ENCODE measurements at regions not wholly inside any gene's neighbourhood (a gene's known extent, or its start where the extent isn't known, plus 50 kb on each side); places are given as distances from the start of the nearest gene placed in this dataset.
A peak's percentile ranks its signal among the peaks of the same experiment; 100 is the strongest.

GRCh38 chr12:88985011-88985410 lies 367.3 kb downstream of the DUSP6 start:
- no peak overlapping the region for H3K9ac ChIP-seq (ENCODE audit: low read length in 5 of 5)
- H3K36me3 ChIP-seq (ENCODE audit: control insufficient read depth in 5 of 5, insufficient read depth in 5 of 5, low read length in 5 of 5): no peaks in the 10 kb centered on the region
- H3K27ac ChIP-seq (ENCODE audit: low read depth, low read length): no peak overlapping the region
- H3K27me3 ChIP-seq (ENCODE audit: control insufficient read depth in 5 of 5, insufficient read depth in 4 of 5, low read length in 5 of 5): no peaks in the 10 kb centered on the region
- H3K4me3 ChIP-seq (ENCODE audit: low read depth in 1 of 5, low read length in 5 of 5): no peak overlapping the region
- H3K9me3 ChIP-seq (ENCODE audit: control insufficient read depth in 5 of 5, low read length in 5 of 5): no peaks in the 10 kb centered on the region
- no peaks in the 10 kb centered on the region for H3K4me1 ChIP-seq (ENCODE audit: control insufficient read depth in 5 of 5, insufficient read depth in 5 of 5, low read length in 5 of 5)

GRCh38 chr12:88982694-88983093 lies 369.6 kb downstream of the DUSP6 start:
- Histone ChIP-seq H3K4me3 (ENCODE audit: low read depth in 1 of 5, low read length in 5 of 5) (no peak overlapping the region), H3K9ac (ENCODE audit: low read length in 5 of 5) (no peak overlapping the region), H3K36me3 (ENCODE audit: control insufficient read depth in 5 of 5, insufficient read depth in 5 of 5, low read length in 5 of 5) (no peaks in the 10 kb centered on the region), H3K27me3 (ENCODE audit: control insufficient read depth in 5 of 5, insufficient read depth in 4 of 5, low read length in 5 of 5) (no peaks in the 10 kb centered on the region), H3K4me1 (ENCODE audit: control insufficient read depth in 5 of 5, insufficient read depth in 5 of 5, low read length in 5 of 5) (no peaks in the 10 kb centered on the region), H3K27ac (ENCODE audit: low read depth, low read length) (no peak overlapping the region), H3K9me3 (ENCODE audit: control insufficient read depth in 5 of 5, low read length in 5 of 5) (no peaks in the 10 kb centered on the region)

GRCh38 chr12:88977115-88977514 lies 375.2 kb downstream of the DUSP6 start:
- no peaks in the 10 kb centered on the region for H3K9me3 ChIP-seq (ENCODE audit: control insufficient read depth in 5 of 5, low read length in 5 of 5)
- no peak overlapping the region for H3K27ac ChIP-seq (ENCODE audit: low read depth, low read length)
- no peaks in the 10 kb centered on the region for H3K4me1 ChIP-seq (ENCODE audit: control insufficient read depth in 5 of 5, insufficient read depth in 5 of 5, low read length in 5 of 5)
- no peaks in the 10 kb centered on the region for H3K36me3 ChIP-seq (ENCODE audit: control insufficient read depth in 5 of 5, insufficient read depth in 5 of 5, low read length in 5 of 5)
- H3K9ac ChIP-seq (ENCODE audit: low read length in 5 of 5): no peak overlapping the region
- H3K27me3 ChIP-seq (ENCODE audit: control insufficient read depth in 5 of 5, insufficient read depth in 4 of 5, low read length in 5 of 5): no peaks in the 10 kb centered on the region
- H3K4me3 ChIP-seq (ENCODE audit: low read depth in 1 of 5, low read length in 5 of 5): no peak overlapping the region

GRCh38 chr12:88973998-88974397 lies 378.3 kb downstream of the DUSP6 start:
- H3K36me3 ChIP-seq (ENCODE audit: control insufficient read depth in 5 of 5, insufficient read depth in 5 of 5, low read length in 5 of 5): no peaks in the 10 kb centered on the region
- H3K9ac ChIP-seq (ENCODE audit: low read length in 5 of 5): no peak overlapping the region
- H3K9me3 ChIP-seq (ENCODE audit: control insufficient read depth in 5 of 5, low read length in 5 of 5): no peaks in the 10 kb centered on the region
- H3K4me1 ChIP-seq (ENCODE audit: control insufficient read depth in 5 of 5, insufficient read depth in 5 of 5, low read length in 5 of 5): peaks cover 0 to 10% (median 0%) of the 10 kb centered on the region in 5 donors
- H3K27me3 ChIP-seq (ENCODE audit: control insufficient read depth in 5 of 5, insufficient read depth in 4 of 5, low read length in 5 of 5): no peaks in the 10 kb centered on the region
- H3K4me3 ChIP-seq (ENCODE audit: low read depth in 1 of 5, low read length in 5 of 5): no peak overlapping the region
- H3K27ac ChIP-seq (ENCODE audit: low read depth, low read length): no peak overlapping the region

GRCh38 chr12:88970740-88971139 lies 381.6 kb downstream of the DUSP6 start:
- no peak overlapping the region for H3K9ac ChIP-seq (ENCODE audit: low read length in 5 of 5)
- H3K27me3 ChIP-seq (ENCODE audit: control insufficient read depth in 5 of 5, insufficient read depth in 4 of 5, low read length in 5 of 5): no peaks in the 10 kb centered on the region

GRCh38 chr12:88969127-88969526 lies 383.2 kb downstream of the DUSP6 start:
- Histone ChIP-seq H3K4me3 (ENCODE audit: low read depth in 1 of 5, low read length in 5 of 5) (no peak overlapping the region), H3K27me3 (ENCODE audit: control insufficient read depth in 5 of 5, insufficient read depth in 4 of 5, low read length in 5 of 5) (no peaks in the 10 kb centered on the region), H3K27ac (ENCODE audit: low read depth, low read length) (no peak overlapping the region), H3K9me3 (ENCODE audit: control insufficient read depth in 5 of 5, low read length in 5 of 5) (no peaks in the 10 kb centered on the region), H3K4me1 (ENCODE audit: control insufficient read depth in 5 of 5, insufficient read depth in 5 of 5, low read length in 5 of 5) (peaks cover 0 to 10% (median 0%) of the 10 kb centered on the region in 5 donors), H3K36me3 (ENCODE audit: control insufficient read depth in 5 of 5, insufficient read depth in 5 of 5, low read length in 5 of 5) (no peaks in the 10 kb centered on the region), H3K9ac (ENCODE audit: low read length in 5 of 5) (no peak overlapping the region)

More at GRCh38 chr12:88970740-88971139, 381.6 kb downstream of the DUSP6 start:
- Histone ChIP-seq H3K36me3 (ENCODE audit: control insufficient read depth in 5 of 5, insufficient read depth in 5 of 5, low read length in 5 of 5) (no peaks in the 10 kb centered on the region), H3K4me1 (ENCODE audit: control insufficient read depth in 5 of 5, insufficient read depth in 5 of 5, low read length in 5 of 5) (peaks cover 0 to 10% (median 0%) of the 10 kb centered on the region in 5 donors), H3K4me3 (ENCODE audit: low read depth in 1 of 5, low read length in 5 of 5) (no peak overlapping the region), H3K27ac (ENCODE audit: low read depth, low read length) (no peak overlapping the region), H3K9me3 (ENCODE audit: control insufficient read depth in 5 of 5, low read length in 5 of 5) (no peaks in the 10 kb centered on the region)

- no peaks in the 10 kb centered on the region for H3K36me3 ChIP-seq (ENCODE audit: control insufficient read depth in 5 of 5, insufficient read depth in 5 of 5, low read length in 5 of 5)
- H3K9me3 ChIP-seq (ENCODE audit: control insufficient read depth in 5 of 5, low read length in 5 of 5): no peaks in the 10 kb centered on the region
- no peak overlapping the region for H3K9ac ChIP-seq (ENCODE audit: low read length in 5 of 5)
- no peak overlapping the region for H3K4me3 ChIP-seq (ENCODE audit: low read depth in 1 of 5, low read length in 5 of 5)
- H3K27ac ChIP-seq (ENCODE audit: low read depth, low read length): peak overlapping the region; percentile 44
- no peaks in the 10 kb centered on the region for H3K27me3 ChIP-seq (ENCODE audit: control insufficient read depth in 5 of 5, insufficient read depth in 4 of 5, low read length in 5 of 5)
- peaks cover 0 to 8% (median 0%) of the 10 kb centered on the region in 5 donors for H3K4me1 ChIP-seq (ENCODE audit: control insufficient read depth in 5 of 5, insufficient read depth in 5 of 5, low read length in 5 of 5)
Observed at GRCh38 chr12:88960213-88960878, 380.1 kb upstream of the KITLG start.

GRCh38 chr12:88958946-88959345 lies 378.7 kb upstream of the KITLG start:
- Histone ChIP-seq H3K36me3 (ENCODE audit: control insufficient read depth in 5 of 5, insufficient read depth in 5 of 5, low read length in 5 of 5) (no peaks in the 10 kb centered on the region), H3K4me3 (ENCODE audit: low read depth in 1 of 5, low read length in 5 of 5) (no peak overlapping the region), H3K9me3 (ENCODE audit: control insufficient read depth in 5 of 5, low read length in 5 of 5) (no peaks in the 10 kb centered on the region), H3K4me1 (ENCODE audit: control insufficient read depth in 5 of 5, insufficient read depth in 5 of 5, low read length in 5 of 5) (peaks cover 0 to 8% (median 0%) of the 10 kb centered on the region in 5 donors), H3K27ac (ENCODE audit: low read depth, low read length) (no peak overlapping the region), H3K27me3 (ENCODE audit: control insufficient read depth in 5 of 5, insufficient read depth in 4 of 5, low read length in 5 of 5) (no peaks in the 10 kb centered on the region), H3K9ac (ENCODE audit: low read length in 5 of 5) (no peak overlapping the region)

GRCh38 chr12:88958153-88958552 lies 377.9 kb upstream of the KITLG start:
- Histone ChIP-seq H3K9ac (ENCODE audit: low read length in 5 of 5) (no peak overlapping the region), H3K4me3 (ENCODE audit: low read depth in 1 of 5, low read length in 5 of 5) (no peak overlapping the region), H3K27ac (ENCODE audit: low read depth, low read length) (no peak overlapping the region), H3K4me1 (ENCODE audit: control insufficient read depth in 5 of 5, insufficient read depth in 5 of 5, low read length in 5 of 5) (peaks cover 0 to 8% (median 0%) of the 10 kb centered on the region in 5 donors), H3K36me3 (ENCODE audit: control insufficient read depth in 5 of 5, insufficient read depth in 5 of 5, low read length in 5 of 5) (no peaks in the 10 kb centered on the region), H3K9me3 (ENCODE audit: control insufficient read depth in 5 of 5, low read length in 5 of 5) (no peaks in the 10 kb centered on the region), H3K27me3 (ENCODE audit: control insufficient read depth in 5 of 5, insufficient read depth in 4 of 5, low read length in 5 of 5) (no peaks in the 10 kb centered on the region)

GRCh38 chr12:88957358-88957757 lies 377.1 kb upstream of the KITLG start:
- H3K27me3 ChIP-seq (ENCODE audit: control insufficient read depth in 5 of 5, insufficient read depth in 4 of 5, low read length in 5 of 5): no peaks in the 10 kb centered on the region
- no peak overlapping the region for H3K4me3 ChIP-seq (ENCODE audit: low read depth in 1 of 5, low read length in 5 of 5)
- no peaks in the 10 kb centered on the region for H3K9me3 ChIP-seq (ENCODE audit: control insufficient read depth in 5 of 5, low read length in 5 of 5)
- H3K9ac ChIP-seq (ENCODE audit: low read length in 5 of 5): no peak overlapping the region
- H3K36me3 ChIP-seq (ENCODE audit: control insufficient read depth in 5 of 5, insufficient read depth in 5 of 5, low read length in 5 of 5): no peaks in the 10 kb centered on the region
- H3K4me1 ChIP-seq (ENCODE audit: control insufficient read depth in 5 of 5, insufficient read depth in 5 of 5, low read length in 5 of 5): peaks cover 0 to 8% (median 0%) of the 10 kb centered on the region in 5 donors
- no peak overlapping the region for H3K27ac ChIP-seq (ENCODE audit: low read depth, low read length)
